ENCODE measurements at regions not wholly inside any gene's neighbourhood (a gene's known extent, or its start where the extent isn't known, plus 50 kb on each side); places are given as distances from the start of the nearest gene placed in this dataset.

DNA sequence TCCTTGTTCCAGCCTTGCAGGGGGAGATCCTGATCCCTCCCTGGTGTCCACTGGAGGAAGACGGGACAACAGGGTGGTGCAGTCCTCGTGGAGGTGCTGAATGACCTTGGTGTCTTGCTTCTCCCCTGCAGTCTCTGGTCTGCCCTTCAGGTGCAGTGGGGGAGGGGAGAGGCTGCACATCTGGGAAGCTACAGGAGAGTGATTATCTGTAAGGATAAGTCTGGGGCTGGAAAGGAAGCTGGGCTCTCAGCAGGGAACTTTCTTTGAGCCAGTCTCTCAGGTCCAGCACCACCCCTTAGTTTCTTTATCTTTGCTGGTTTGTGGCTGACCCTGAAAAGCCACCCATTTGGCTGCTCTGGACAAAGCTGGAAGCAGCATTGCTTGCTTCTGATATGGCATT lies 275.6 kb downstream of the CCSER2 start:
- TF ChIP-seq CTCF (IDR thresholded peaks at IDR 0.05; ENCODE audit: low read depth, low read length, missing control alignments): no peak
- in situ Hi-C loops (cut with HindIII; ENCODE audit: low sequenced_read_pairs): no loop called here
- no peak for DNase-seq (ENCODE audit: low read depth)
- no peak overlapping the region for H3K4me3 ChIP-seq (ENCODE audit: low read depth, low read length)

DNA sequence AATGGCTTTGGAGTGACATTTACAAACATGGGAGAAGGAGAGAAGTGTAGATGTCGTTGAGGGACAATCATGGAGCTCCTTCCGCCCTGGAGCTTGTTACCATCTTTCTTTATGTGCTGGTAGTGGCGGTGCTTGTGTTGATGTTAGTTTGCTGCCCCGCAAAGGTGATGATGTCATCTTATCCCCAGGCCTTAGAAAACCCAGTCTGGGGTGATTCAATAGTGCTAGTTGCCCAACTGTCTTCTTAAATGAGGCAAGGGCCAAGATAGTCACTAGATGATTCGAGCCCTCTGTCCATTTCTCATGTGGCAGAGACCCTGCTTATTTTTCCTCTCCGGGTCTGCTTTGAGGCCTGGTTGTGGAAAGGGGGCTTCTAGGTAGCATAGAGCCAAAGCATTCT lies 277.4 kb downstream of the CCSER2 start:
- TF ChIP-seq CTCF (IDR thresholded peaks at IDR 0.05; ENCODE audit: low read depth, low read length, missing control alignments): no peak
- DNase-seq (ENCODE audit: low read depth): no peak
- no peak overlapping the region for H3K4me3 ChIP-seq (ENCODE audit: low read depth, low read length)
- in situ Hi-C loops (cut with HindIII; ENCODE audit: low sequenced_read_pairs): no loop called here

DNA sequence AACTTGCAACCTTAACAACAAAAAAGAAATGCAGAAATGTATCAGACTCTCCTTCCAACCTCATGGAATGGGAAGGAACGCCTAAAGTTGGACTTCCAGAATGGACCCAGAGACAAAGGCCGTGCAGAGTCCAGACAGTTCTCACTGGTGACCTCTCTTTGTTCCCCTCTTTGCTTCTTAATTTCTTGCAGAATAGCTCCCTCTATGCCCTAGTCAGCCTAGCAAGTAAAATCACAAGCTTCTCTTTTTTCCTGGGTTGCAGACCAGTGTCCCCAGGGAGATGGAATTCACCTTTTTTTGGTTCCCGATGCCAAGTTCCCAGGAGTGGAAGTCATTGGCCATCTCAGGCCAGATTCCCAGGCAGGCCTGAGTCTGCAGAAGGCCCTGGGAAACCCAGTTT lies 278.0 kb downstream of the CCSER2 start:
- no peak for TF ChIP-seq CTCF (IDR thresholded peaks at IDR 0.05; ENCODE audit: low read depth, low read length, missing control alignments)
- H3K4me3 ChIP-seq (ENCODE audit: low read depth, low read length): no peak overlapping the region
- no peak for DNase-seq (ENCODE audit: low read depth)
- in situ Hi-C loops (cut with HindIII; ENCODE audit: low sequenced_read_pairs): no loop called here

- no peak for DNase-seq (ENCODE audit: low read depth)
- no peak for TF ChIP-seq CTCF (IDR thresholded peaks at IDR 0.05; ENCODE audit: low read depth, low read length, missing control alignments)
- H3K4me3 ChIP-seq (ENCODE audit: low read depth, low read length): no peak overlapping the region
- in situ Hi-C loops (cut with HindIII; ENCODE audit: low sequenced_read_pairs): no loop called here
Observed at GRCh38 chr10:84607044-84607443, 278.7 kb downstream of the CCSER2 start.

DNA sequence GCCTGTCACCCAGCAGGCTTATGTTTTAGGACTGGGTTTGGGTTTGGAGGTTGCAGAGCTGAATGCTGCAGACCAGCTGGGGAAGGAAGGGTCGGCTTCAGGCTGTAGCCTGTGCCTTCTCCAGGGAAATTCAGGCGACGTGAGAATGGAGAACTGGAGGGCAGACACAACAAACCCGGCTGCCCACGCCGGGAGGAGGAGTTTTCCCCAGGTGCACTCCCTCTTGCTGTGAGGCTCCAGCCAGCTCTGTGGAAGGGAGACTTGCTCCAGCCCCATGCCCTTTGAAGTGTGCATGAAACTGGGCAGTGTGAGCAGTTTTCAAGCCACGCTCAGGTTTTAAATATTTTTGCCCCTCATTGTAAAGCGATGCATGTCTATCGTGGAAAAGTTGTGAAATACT lies 279.1 kb downstream of the CCSER2 start:
- in situ Hi-C loops (cut with HindIII; ENCODE audit: low sequenced_read_pairs): no loop called here
- H3K4me3 ChIP-seq (ENCODE audit: low read depth, low read length): no peak overlapping the region
- TF ChIP-seq CTCF (IDR thresholded peaks at IDR 0.05; ENCODE audit: low read depth, low read length, missing control alignments): no peak
- DNase-seq (ENCODE audit: low read depth): no peak

DNA sequence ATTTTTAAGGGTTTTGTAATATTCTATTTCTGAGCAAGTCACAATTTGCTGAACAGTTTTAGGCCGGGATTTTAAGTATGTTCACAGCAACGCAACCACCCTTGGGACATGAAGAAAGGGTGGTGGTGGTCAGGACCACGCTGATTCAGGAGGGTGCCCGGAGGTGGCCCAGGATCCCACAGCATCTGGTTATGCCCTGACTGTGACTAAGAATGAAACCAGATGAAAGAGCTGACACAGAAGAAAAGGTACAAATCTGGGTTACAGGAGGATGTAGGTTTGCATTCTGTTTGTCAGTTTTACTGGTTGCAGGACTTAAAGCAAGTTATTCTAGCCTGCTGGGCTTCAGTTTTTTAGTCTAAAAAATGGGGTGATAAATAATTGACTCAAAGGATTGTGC lies 279.7 kb downstream of the CCSER2 start:
- no peak for DNase-seq (ENCODE audit: low read depth)
- in situ Hi-C loops (cut with HindIII; ENCODE audit: low sequenced_read_pairs): no loop called here
- H3K4me3 ChIP-seq (ENCODE audit: low read depth, low read length): no peak overlapping the region

More for the DNA sequence above, 279.7 kb downstream of the CCSER2 start:
- no peak for TF ChIP-seq CTCF (IDR thresholded peaks at IDR 0.05; ENCODE audit: low read depth, low read length, missing control alignments)

All from astrocyte of the cerebellum (primary cell).